ENCODE measurements at regions not wholly inside any gene's neighbourhood (a gene's known extent, or its start where the extent isn't known, plus 50 kb on each side); places are given as distances from the start of the nearest gene placed in this dataset.

DNA sequence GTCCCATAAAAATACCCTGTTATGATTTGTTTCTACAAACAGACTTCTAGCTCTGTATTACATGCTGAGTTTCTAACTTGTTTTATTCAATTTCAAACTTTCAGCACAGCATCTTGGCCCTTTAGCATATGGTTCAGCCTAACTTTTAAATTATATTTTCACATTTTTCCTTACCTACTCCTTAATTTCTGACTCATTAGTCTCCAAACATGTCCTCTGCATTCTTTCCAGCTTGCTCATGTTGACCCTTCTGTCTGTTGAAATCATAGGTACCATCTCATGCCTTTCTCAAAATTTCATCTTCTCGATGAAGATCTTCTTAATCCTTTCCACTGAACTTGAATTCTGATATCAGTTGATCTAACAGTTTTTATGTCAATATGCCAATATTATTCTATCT is 200.9 kb upstream of the RIOK2 start:
- Mint-ChIP-seq H3K4me3 (no peak overlapping the region), H3K4me1 (no peaks in the 10 kb centered on the region), H3K9me3 (no peaks in the 10 kb centered on the region), H3K27me3 (no peaks in the 10 kb centered on the region), H3K27ac (no peak overlapping the region), H3K36me3 (ENCODE audit: low read depth) (no peaks in the 10 kb centered on the region)
- intact Hi-C loops (cut with micrococcal nuclease): no loop called here
- ChIA-PET CTCF (no interaction called here), POLR2A (no interaction called here)
- DNase-seq (no peak), ATAC-seq (ENCODE audit: low read depth) (no peak)
- TF ChIP-seq, protein P1, sequence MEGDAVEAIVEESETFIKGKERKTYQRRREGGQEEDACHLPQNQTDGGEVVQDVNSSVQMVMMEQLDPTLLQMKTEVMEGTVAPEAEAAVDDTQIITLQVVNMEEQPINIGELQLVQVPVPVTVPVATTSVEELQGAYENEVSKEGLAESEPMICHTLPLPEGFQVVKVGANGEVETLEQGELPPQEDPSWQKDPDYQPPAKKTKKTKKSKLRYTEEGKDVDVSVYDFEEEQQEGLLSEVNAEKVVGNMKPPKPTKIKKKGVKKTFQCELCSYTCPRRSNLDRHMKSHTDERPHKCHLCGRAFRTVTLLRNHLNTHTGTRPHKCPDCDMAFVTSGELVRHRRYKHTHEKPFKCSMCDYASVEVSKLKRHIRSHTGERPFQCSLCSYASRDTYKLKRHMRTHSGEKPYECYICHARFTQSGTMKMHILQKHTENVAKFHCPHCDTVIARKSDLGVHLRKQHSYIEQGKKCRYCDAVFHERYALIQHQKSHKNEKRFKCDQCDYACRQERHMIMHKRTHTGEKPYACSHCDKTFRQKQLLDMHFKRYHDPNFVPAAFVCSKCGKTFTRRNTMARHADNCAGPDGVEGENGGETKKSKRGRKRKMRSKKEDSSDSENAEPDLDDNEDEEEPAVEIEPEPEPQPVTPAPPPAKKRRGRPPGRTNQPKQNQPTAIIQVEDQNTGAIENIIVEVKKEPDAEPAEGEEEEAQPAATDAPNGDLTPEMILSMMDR (IDR thresholded peaks at IDR 0.05): no peak

DNA sequence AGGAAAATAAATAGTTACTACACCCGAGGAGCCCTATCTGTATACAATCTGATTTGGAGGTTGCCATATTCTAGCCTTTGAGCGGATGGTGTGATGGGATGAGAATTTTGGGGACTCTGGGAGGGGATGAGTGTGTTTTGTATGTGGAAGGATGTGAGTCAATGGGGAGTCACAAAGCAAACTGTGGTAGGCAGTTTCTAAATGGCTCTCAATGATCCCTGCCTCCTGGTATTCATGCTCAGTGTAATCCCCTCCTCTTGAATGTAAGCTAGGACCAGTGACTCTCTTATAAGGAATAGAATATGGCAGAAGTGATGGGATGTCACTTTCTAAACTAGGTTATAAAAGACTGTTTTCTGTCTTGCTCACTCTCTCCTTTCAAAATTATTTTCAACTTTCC is 205.7 kb upstream of the RIOK2 start:
- Mint-ChIP-seq H3K4me1 (no peaks in the 10 kb centered on the region), H3K4me3 (no peak overlapping the region), H3K27ac (no peak overlapping the region), H3K9me3 (no peaks in the 10 kb centered on the region), H3K27me3 (no peaks in the 10 kb centered on the region), H3K36me3 (ENCODE audit: low read depth) (no peaks in the 10 kb centered on the region)
- TF ChIP-seq, protein P1 (IDR thresholded peaks at IDR 0.05): no peak
- ChIA-PET POLR2A (no interaction called here), CTCF (no interaction called here)
- intact Hi-C loops (cut with micrococcal nuclease): no loop called here
- ATAC-seq (ENCODE audit: low read depth) (no peak), DNase-seq (no peak)

GRCh38 chr5:97400537-97400936 is 217.5 kb upstream of the RIOK2 start:
- no peaks in the 10 kb centered on the region for H3K4me1 Mint-ChIP-seq
- TF ChIP-seq, protein P1 (IDR thresholded peaks at IDR 0.05): no peak
- POLR2A ChIA-PET: no interaction called here
- intact Hi-C loops (cut with micrococcal nuclease): no loop called here
- DNase-seq: no peak
- no peaks in the 10 kb centered on the region for H3K9me3 Mint-ChIP-seq
- H3K36me3 Mint-ChIP-seq (ENCODE audit: low read depth): no peaks in the 10 kb centered on the region
- peaks cover 2% of the 10 kb centered on the region for H3K27me3 Mint-ChIP-seq
- H3K4me3 Mint-ChIP-seq: no peak overlapping the region
- ATAC-seq (ENCODE audit: low read depth): no peak
- H3K27ac Mint-ChIP-seq: no peak overlapping the region
- CTCF ChIA-PET: no interaction called here

DNA sequence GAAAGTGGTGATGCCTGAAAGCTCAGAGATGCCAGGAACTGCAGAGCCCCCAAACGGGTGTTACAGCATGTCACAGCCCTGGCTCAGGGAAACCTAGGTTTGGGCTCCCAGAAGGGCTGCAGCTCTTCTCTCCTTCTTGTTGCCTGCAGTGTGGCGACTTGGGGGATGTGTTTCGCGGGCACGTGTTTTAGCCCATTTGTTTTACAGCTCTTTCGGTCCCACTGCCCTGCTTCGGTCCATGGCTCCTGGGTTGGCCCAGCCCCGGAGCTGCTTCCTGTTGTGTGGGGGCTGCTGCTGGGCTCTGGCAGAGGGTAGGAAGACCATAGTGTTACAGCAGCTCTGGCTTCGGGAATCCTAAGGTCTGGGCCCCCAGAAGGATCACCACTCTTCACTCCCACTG is 222.9 kb upstream of the RIOK2 start:
- Mint-ChIP-seq H3K4me3 (no peak overlapping the region), H3K27me3 (peaks cover 2% of the 10 kb centered on the region), H3K27ac (no peak overlapping the region), H3K4me1 (no peaks in the 10 kb centered on the region), H3K9me3 (peaks cover 2% of the 10 kb centered on the region), H3K36me3 (ENCODE audit: low read depth) (peaks cover 3% of the 10 kb centered on the region)
- ATAC-seq (ENCODE audit: low read depth): no peak
- ChIA-PET CTCF (no interaction called here), POLR2A (no interaction called here)
- TF ChIP-seq, protein P1 (IDR thresholded peaks at IDR 0.05): no peak
- DNase-seq: no peak
- intact Hi-C loops (cut with micrococcal nuclease): no loop called here

DNA sequence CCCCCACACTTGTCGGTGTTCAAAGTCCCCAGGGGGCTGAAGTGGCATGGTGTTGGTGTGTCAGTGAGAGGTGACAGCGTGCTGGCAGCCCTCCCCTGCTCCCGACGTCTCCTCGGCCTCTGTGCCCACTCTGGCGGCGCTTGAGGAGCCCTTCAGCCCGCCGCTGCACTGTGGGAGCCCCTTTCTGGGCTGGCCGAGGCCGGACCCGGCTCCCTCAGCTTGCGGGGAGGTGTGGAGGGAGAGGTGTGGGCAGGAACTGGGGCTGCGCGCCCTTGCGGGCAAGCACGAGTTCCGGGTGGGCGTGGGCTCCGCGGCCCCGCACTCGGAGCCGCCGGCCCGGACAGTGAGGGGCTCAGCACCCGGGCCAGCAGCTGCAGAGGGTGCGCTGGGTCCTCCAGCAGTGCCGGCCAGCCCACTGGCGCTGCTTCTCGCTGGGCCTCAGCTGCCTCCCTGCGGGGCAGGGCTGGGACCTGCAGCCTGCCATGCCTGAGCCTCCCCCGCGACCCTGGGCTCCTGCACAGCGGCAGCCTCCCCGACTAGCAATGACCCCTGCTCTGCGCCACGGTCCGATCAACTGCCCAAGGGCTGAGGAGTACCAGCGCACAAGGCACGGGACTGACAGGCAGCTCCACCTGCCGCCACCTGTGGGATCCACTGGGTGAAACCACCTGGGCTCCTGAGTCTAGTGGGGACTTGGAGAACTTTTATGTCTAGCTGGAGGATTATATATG is 224.1 kb upstream of the RIOK2 start:
- intact Hi-C loops (cut with micrococcal nuclease): no loop called here
- DNase-seq (no peak), ATAC-seq (ENCODE audit: low read depth) (no peak)
- ChIA-PET CTCF (no interaction called here), POLR2A (no interaction called here)
- peaks cover 2% of the 10 kb centered on the region for H3K27me3 Mint-ChIP-seq
- TF ChIP-seq, protein P1 (IDR thresholded peaks at IDR 0.05): no peak
- H3K27ac Mint-ChIP-seq: no peak overlapping the region
- no peak overlapping the region for H3K4me3 Mint-ChIP-seq
- peaks cover 3% of the 10 kb centered on the region for H3K36me3 Mint-ChIP-seq (ENCODE audit: low read depth)
- no peaks in the 10 kb centered on the region for H3K4me1 Mint-ChIP-seq
- H3K9me3 Mint-ChIP-seq: peaks cover 2% of the 10 kb centered on the region

Data from activated B cell treated with CpG ODN at 0.5 μM for 24 hours (primary cell).